SK-N-MC (cell line): ENCODE measurements at regions not wholly inside any gene's neighbourhood (a gene's known extent, or its start where the extent isn't known, plus 50 kb on each side); places are given as distances from the start of the nearest gene placed in this dataset.

Source experiments
- EZH2 ChIP-seq: fragments of 200-600 bp; sonication (generic); IDR thresholded peaks from one replicate; pipeline ENCODE4 v1.6.1; 2017; ENCODE audit warnings: antibody characterized with exemption
- FOXP2 ChIP-seq: optimal IDR thresholded peaks from 2 replicates; pipeline ENCODE3; 2011; ENCODE audit warnings: mild to moderate bottlenecking, moderate library complexity; ENCODE audit not compliant: insufficient read depth; ENCODE audit errors: extremely low read length, control extremely low read depth
- POLR2AphosphoS5 ChIP-seq: IDR thresholded peaks from 2 replicates; pipeline ENCODE4 v1.6.1; 2012; ENCODE audit warnings: mild to moderate bottlenecking, low read depth, low read length, borderline replicate concordance

GRCh38 chr21:41573902-41574690 is 66.1 kb upstream of the TMPRSS2 start:
- TF ChIP-seq EZH2, result no peak
- TF ChIP-seq POLR2AphosphoS5, result no peak
- no peak for TF ChIP-seq FOXP2
